HCT116 (cell line): ENCODE measurements at regions not wholly inside any gene's neighbourhood (a gene's known extent, or its start where the extent isn't known, plus 50 kb on each side); places are given as distances from the start of the nearest gene placed in this dataset.

Source experiments
- ATAC-seq: fragments of 200-7000 bp; cut with Tn5 transposase; 2 replicates; pipeline ENCODE4 v1.9.1; 2020; ENCODE audit warnings: mild to moderate bottlenecking, moderate library complexity
- BruUV-seq: library from RNA; stranded (reverse); fragments of 400-500 nt; replicated peaks from 2 replicates; lab custom pipeline; 2021; lab: Mats Ljungman, UMichigan
- CTCF ChIA-PET: fragments of 300-600 bp; sonication (Branson Sonifier 250); formaldehyde crosslinking; loops from one replicate; lab custom pipeline; 2021; ENCODE audit warnings: antibody characterized with exemption; lab: Charles Lee
- POLR2A ChIA-PET: fragments of 300-600, 350-600 bp; sonication (Branson Sonifier 250); formaldehyde crosslinking; loops from one replicate; lab custom pipeline; 2021; ENCODE audit warnings: antibody characterized with exemption; lab: Charles Lee
- RAD21 ChIA-PET, 2 experiments: fragments of 300-600 bp; sonication (Branson Sonifier 250); formaldehyde crosslinking; loops; one replicate each; lab custom pipeline; 2023; ENCODE audit warnings: low total read pairs in 2 of 2; ENCODE audit not compliant: uncharacterized antibody in 2 of 2, unreplicated experiment in 2 of 2, low non-redundant PET in 1 of 2; lab: Charles Lee
- DNase-seq: peaks from one replicate; pipeline ENCODE4 v3.0.0-alpha.2; 2010; ENCODE audit warnings: low read depth, low spot score
- H2AFZ ChIP-seq: fragments of 200-600 bp; shearing (Covaris generic), sonication (generic); 2 replicates; pipeline ENCODE4 v1.6.1; 2017; ENCODE audit warnings: low read depth, mixed run types, mixed read lengths, antibody characterized with exemption, low read length; ENCODE audit not compliant: poor library complexity, severe bottlenecking
- H3K27ac ChIP-seq: 2 replicates; pipeline ENCODE4 v1.5.1; 2012; ENCODE audit warnings: low read depth, low read length
- H3K27me3 ChIP-seq: fragments of 200-600 bp; sonication (generic); 2 replicates; pipeline ENCODE4 v1.6.1; 2016; ENCODE audit warnings: mixed run types, low read length, mixed read lengths; ENCODE audit not compliant: insufficient read depth
- H3K36me3 ChIP-seq, 2 experiments: fragments of 200-500 bp in 1 of 2; fragments of 200-600 bp in 1 of 2; sonication (Bioruptor generic) in 1 of 2; sonication (generic) in 1 of 2; 2 replicates each; pipeline versions ENCODE4 v1.5.1 to v1.6.1; 2014 to 2016; ENCODE audit warnings: low read length in 2 of 2, inconsistent platforms in 1 of 2, mixed read lengths in 1 of 2, mixed run types in 1 of 2; ENCODE audit not compliant: insufficient read depth in 2 of 2, control insufficient read depth in 1 of 2
- H3K4me1 ChIP-seq, 2 experiments: fragments of 200-600 bp in 1 of 2; sonication (generic) in 1 of 2; 2 replicates each; pipeline versions ENCODE4 v1.5.1 to v1.6.1; 2012 to 2017; ENCODE audit warnings: low read length in 2 of 2, inconsistent platforms in 1 of 2, mild to moderate bottlenecking in 1 of 2, mixed read lengths in 1 of 2, mixed run types in 1 of 2, moderate library complexity in 1 of 2; ENCODE audit not compliant: insufficient read depth in 2 of 2, control insufficient read depth in 1 of 2
- H3K4me2 ChIP-seq: fragments of 200-600 bp; sonication (generic); 2 replicates; pipeline ENCODE4 v1.6.1; 2017; ENCODE audit warnings: mixed run types, low read length, mixed read lengths
- H3K4me3 ChIP-seq, 2 experiments: fragments of 200-600 bp in 1 of 2; sonication (generic) in 1 of 2; replicated peaks in 1 of 2; 2 replicates each; pipeline ENCODE4 v1.5.1; 2011 to 2016; ENCODE audit warnings: low read length in 2 of 2, control low read depth in 1 of 2, low read depth in 1 of 2, mild to moderate bottlenecking in 1 of 2, mixed read lengths in 1 of 2, mixed run types in 1 of 2
- H3K79me2 ChIP-seq: fragments of 200-600 bp; sonication (generic); 2 replicates; pipeline ENCODE4 v1.6.1; 2017; ENCODE audit warnings: mild to moderate bottlenecking, mixed run types, low read length, moderate library complexity, mixed read lengths; ENCODE audit not compliant: insufficient read depth
- H3K9ac ChIP-seq: fragments of 200-600 bp; sonication (generic); 2 replicates; pipeline ENCODE4 v1.6.1; 2016; ENCODE audit warnings: low read length, mixed read lengths
- H3K9me2 ChIP-seq: fragments of 200-600 bp; sonication (generic), shearing (Covaris generic); 2 replicates; pipeline ENCODE4 v1.6.1; 2017; ENCODE audit warnings: mixed run types, mild to moderate bottlenecking, moderate library complexity; ENCODE audit not compliant: insufficient read depth
- H3K9me3 ChIP-seq, 2 experiments: fragments of 200-500 bp in 1 of 2; fragments of 200-600 bp in 1 of 2; sonication (Bioruptor generic) in 1 of 2; sonication (generic) in 1 of 2; 2 replicates each; pipeline ENCODE4 v1.6.1; 2014 to 2017; ENCODE audit warnings: low read length in 2 of 2, mixed read lengths in 2 of 2, inconsistent platforms in 1 of 2, low read depth in 1 of 2, mild to moderate bottlenecking in 1 of 2, mixed run types in 1 of 2, moderate library complexity in 1 of 2; ENCODE audit not compliant: control insufficient read depth in 1 of 2, insufficient read depth in 1 of 2
- H4K20me1 ChIP-seq: fragments of 200-600 bp; sonication (generic), shearing (Covaris generic); 2 replicates; pipeline ENCODE4 v1.6.1; 2017; ENCODE audit warnings: mixed run types, mild to moderate bottlenecking, moderate library complexity; ENCODE audit not compliant: insufficient read depth
- CBX3 ChIP-seq: IDR thresholded peaks from 2 replicates; pipeline ENCODE4 v1.6.1; 2012; ENCODE audit warnings: low read depth
- CEBPB ChIP-seq: IDR thresholded peaks from 2 replicates; pipeline ENCODE4 v1.6.1; 2012; ENCODE audit warnings: low read depth
- EGR1 ChIP-seq: IDR thresholded peaks from 2 replicates; pipeline ENCODE4 v1.6.1; 2012; ENCODE audit warnings: low read depth
- ELF1 ChIP-seq: IDR thresholded peaks from 2 replicates; pipeline ENCODE4 v1.6.1; 2012; ENCODE audit warnings: low read depth, borderline replicate concordance
- EZH2 ChIP-seq: fragments of 200-600 bp; sonication (generic); IDR thresholded peaks from 2 replicates; pipeline ENCODE4 v1.6.1; 2017; ENCODE audit warnings: antibody characterized with exemption, mixed run types
- EZH2phosphoT487 ChIP-seq: fragments of 200-600 bp; IDR thresholded peaks from 2 replicates; pipeline ENCODE4 v1.6.1; 2018; ENCODE audit warnings: antibody characterized with exemption, borderline replicate concordance
- FOSL1 ChIP-seq: IDR thresholded peaks from 2 replicates; pipeline ENCODE4 v1.6.1; 2012; ENCODE audit warnings: low read depth
- POLR2A ChIP-seq: IDR thresholded peaks from 2 replicates; pipeline ENCODE4 v1.7.0; 2011; ENCODE audit warnings: borderline replicate concordance; ENCODE audit not compliant: insufficient read depth, insufficient read length; ENCODE audit errors: extremely low read depth
- POLR2AphosphoS5 ChIP-seq: IDR thresholded peaks from 2 replicates; pipeline ENCODE4 v1.6.1; 2011; ENCODE audit warnings: mild to moderate bottlenecking, low read depth, low read length, moderate library complexity
- SIN3A ChIP-seq: IDR thresholded peaks from 2 replicates; pipeline ENCODE4 v1.6.1; 2012; ENCODE audit warnings: low read depth
- SRF ChIP-seq: IDR thresholded peaks from 2 replicates; pipeline ENCODE4 v1.6.1; 2012; ENCODE audit warnings: low read depth
- TCF7L2 ChIP-seq: IDR thresholded peaks from 2 replicates; pipeline ENCODE4 v1.7.0; 2011; ENCODE audit warnings: borderline replicate concordance, inconsistent platforms; ENCODE audit not compliant: insufficient read depth, insufficient read length; ENCODE audit errors: extremely low read depth
- ZFX ChIP-seq: fragments of 450-650 bp; IDR thresholded peaks from 2 replicates; pipeline ENCODE4 v1.6.1; 2017
- ZNF274 ChIP-seq: fragments of 200-500 bp; sonication (Bioruptor generic); IDR thresholded peaks from 2 replicates; pipeline ENCODE4 v1.6.1; 2014; ENCODE audit warnings: mild to moderate bottlenecking, low read depth, low read length, inconsistent platforms
- intact Hi-C: fragments of 100-400 bp; cut with micrococcal nuclease; formaldehyde crosslinking; loops from 2 replicates; pipeline ENCODE4 v1.10.0; 2022
- TF ChIP-seq, protein P1 (sequence below), 3 experiments: fragments of 200-600 bp in 1 of 3; sonication (generic) in 1 of 3; IDR thresholded peaks in 2 of 3; conservative IDR thresholded peaks in 1 of 3; 2 replicates each; pipeline ENCODE4 v1.5.1; 2012 to 2017; ENCODE audit warnings: low read depth in 2 of 3, low read length in 2 of 3, antibody characterized with exemption in 1 of 3, borderline replicate concordance in 1 of 3, control low read depth in 1 of 3, mild to moderate bottlenecking in 1 of 3, mixed read lengths in 1 of 3, mixed run types in 1 of 3, moderate library complexity in 1 of 3; ENCODE audit not compliant: insufficient read depth in 1 of 3
- TF ChIP-seq, protein P2 (sequence below): IDR thresholded peaks from 2 replicates; pipeline ENCODE4 v1.6.1; 2012
- TF ChIP-seq, protein P3 (sequence below): IDR thresholded peaks from 2 replicates; pipeline ENCODE4 v1.6.1; 2011; ENCODE audit warnings: mild to moderate bottlenecking, low read length, moderate library complexity; ENCODE audit not compliant: insufficient replicate concordance; ENCODE audit errors: extremely low read depth
- TF ChIP-seq, protein P4 (sequence below): IDR thresholded peaks from 2 replicates; pipeline ENCODE4 v1.6.1; 2012

DNA sequence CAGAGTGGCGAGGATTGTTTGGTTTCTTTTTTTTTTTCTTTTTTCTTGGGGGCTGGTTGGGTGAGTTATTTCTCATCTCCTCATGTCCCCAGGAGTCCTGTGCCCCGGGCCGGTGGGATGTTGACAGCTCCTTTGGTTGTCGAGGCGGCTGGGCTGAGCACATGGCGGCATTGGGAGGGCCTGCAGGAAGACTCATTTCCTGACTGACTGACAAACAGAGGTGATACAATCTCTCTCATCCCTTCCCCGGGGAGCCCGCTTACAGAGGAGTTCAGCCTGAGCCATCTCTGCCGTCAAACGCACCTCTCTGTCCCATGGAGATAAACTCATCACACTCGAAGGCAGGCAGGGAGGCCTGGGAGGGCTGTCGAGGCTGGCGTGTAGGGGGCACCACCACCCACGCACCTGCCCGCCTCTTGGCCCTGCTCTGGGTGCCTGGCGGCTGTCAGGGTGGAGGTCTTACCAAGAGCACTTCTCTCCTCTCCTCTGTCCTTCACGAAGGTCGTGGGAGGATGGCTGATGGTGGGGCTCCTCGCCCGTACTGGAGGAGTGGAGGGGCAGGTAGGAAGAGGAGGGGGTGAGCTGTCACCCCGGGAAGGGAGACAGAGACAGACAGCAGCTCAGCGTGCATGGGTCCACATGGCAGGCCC lies 60.0 kb upstream of the NECTIN1 start:
- peaks cover 0 to 7% of the 10 kb centered on the region in 2 experiments; a peak in 2 of 4 replicates for H3K4me1 ChIP-seq
- intact Hi-C loops = no loop called here
- ChIA-PET CTCF (no interaction called here), RAD21 (no interaction called here), POLR2A (no interaction called here)
- H3K9me3 ChIP-seq = no peaks in the 10 kb centered on the region
- H3K36me3 ChIP-seq = no peaks in the 10 kb centered on the region
- H3K79me2 ChIP-seq = no peaks in the 10 kb centered on the region
- no peak overlapping the region for H3K27ac ChIP-seq
- H3K4me2 ChIP-seq = no peak overlapping the region
- no peaks in the 10 kb centered on the region for H3K9me2 ChIP-seq
- TF ChIP-seq, protein P1, sequence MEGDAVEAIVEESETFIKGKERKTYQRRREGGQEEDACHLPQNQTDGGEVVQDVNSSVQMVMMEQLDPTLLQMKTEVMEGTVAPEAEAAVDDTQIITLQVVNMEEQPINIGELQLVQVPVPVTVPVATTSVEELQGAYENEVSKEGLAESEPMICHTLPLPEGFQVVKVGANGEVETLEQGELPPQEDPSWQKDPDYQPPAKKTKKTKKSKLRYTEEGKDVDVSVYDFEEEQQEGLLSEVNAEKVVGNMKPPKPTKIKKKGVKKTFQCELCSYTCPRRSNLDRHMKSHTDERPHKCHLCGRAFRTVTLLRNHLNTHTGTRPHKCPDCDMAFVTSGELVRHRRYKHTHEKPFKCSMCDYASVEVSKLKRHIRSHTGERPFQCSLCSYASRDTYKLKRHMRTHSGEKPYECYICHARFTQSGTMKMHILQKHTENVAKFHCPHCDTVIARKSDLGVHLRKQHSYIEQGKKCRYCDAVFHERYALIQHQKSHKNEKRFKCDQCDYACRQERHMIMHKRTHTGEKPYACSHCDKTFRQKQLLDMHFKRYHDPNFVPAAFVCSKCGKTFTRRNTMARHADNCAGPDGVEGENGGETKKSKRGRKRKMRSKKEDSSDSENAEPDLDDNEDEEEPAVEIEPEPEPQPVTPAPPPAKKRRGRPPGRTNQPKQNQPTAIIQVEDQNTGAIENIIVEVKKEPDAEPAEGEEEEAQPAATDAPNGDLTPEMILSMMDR (IDR thresholded peaks at IDR 0.05 in 2 of 3, conservative IDR thresholded peaks at IDR 0.05 in 1 of 3; ENCODE audit: borderline replicate concordance in 1 of 3, insufficient read depth in 1 of 3, low read depth in 2 of 3, low read length in 2 of 3) = no peak
- no peak for TF ChIP-seq ZFX
- TF ChIP-seq SRF = no peak
- TF ChIP-seq POLR2AphosphoS5 = no peak
- TF ChIP-seq POLR2A = no peak
- TF ChIP-seq ELF1 = no peak
- no peak for TF ChIP-seq FOSL1
- TF ChIP-seq CBX3 = no peak
- TF ChIP-seq CEBPB = no peak
- no peak for TF ChIP-seq EGR1
- TF ChIP-seq, protein P2, sequence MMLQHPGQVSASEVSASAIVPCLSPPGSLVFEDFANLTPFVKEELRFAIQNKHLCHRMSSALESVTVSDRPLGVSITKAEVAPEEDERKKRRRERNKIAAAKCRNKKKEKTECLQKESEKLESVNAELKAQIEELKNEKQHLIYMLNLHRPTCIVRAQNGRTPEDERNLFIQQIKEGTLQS = no peak
- no peak for TF ChIP-seq EZH2
- TF ChIP-seq, protein P3, sequence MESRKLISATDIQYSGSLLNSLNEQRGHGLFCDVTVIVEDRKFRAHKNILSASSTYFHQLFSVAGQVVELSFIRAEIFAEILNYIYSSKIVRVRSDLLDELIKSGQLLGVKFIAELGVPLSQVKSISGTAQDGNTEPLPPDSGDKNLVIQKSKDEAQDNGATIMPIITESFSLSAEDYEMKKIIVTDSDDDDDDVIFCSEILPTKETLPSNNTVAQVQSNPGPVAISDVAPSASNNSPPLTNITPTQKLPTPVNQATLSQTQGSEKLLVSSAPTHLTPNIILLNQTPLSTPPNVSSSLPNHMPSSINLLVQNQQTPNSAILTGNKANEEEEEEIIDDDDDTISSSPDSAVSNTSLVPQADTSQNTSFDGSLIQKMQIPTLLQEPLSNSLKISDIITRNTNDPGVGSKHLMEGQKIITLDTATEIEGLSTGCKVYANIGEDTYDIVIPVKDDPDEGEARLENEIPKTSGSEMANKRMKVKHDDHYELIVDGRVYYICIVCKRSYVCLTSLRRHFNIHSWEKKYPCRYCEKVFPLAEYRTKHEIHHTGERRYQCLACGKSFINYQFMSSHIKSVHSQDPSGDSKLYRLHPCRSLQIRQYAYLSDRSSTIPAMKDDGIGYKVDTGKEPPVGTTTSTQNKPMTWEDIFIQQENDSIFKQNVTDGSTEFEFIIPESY = no peak
- no peak for TF ChIP-seq TCF7L2
- no peak for TF ChIP-seq ZNF274
- no peak for TF ChIP-seq EZH2phosphoT487
- TF ChIP-seq SIN3A = no peak
- TF ChIP-seq, protein P4, sequence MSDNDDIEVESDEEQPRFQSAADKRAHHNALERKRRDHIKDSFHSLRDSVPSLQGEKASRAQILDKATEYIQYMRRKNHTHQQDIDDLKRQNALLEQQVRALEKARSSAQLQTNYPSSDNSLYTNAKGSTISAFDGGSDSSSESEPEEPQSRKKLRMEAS = no peak
- H2AFZ ChIP-seq = no peak overlapping the region
- no peak overlapping the region for H3K9ac ChIP-seq
- no peaks in the 10 kb centered on the region for H3K27me3 ChIP-seq
- no peak overlapping the region for H3K4me3 ChIP-seq
- ATAC-seq (no peak), DNase-seq (no peak)
- no TSS peak for BruUV-seq
- no peaks in the 10 kb centered on the region for H4K20me1 ChIP-seq
